ENCODE measurements at regions not wholly inside any gene's neighbourhood (a gene's known extent, or its start where the extent isn't known, plus 50 kb on each side); places are given as distances from the start of the nearest gene placed in this dataset.

DNA sequence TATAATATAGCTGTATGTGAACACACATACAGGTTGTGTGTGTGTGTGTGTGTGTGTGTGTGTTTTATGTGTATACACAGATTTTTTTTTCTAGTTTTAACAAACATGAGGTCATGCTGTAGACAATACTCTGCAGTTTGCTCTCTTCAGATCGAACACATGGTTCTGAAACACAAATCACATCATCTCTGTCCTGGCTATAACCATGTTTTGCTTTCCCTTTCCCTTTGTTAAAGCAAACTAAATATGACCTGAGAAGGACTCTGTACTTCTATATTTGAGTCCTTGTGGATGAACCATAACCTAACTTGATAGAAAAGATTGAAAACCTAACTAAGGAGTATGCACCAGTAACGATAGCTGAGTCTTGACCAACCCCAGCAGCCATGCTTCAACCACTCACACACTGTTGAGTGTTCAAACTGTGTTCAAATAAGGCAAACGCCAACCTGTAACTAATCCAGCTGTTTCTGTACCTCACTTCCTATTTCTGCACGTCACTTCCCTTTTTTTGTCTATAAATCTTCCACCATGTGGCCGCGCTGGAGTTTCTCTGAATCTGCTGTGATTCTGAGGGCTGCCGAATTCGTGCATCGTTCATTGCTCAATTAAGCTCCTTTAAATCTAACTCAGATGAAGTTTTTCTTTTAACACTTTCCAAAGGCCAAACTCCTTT lies 303.8 kb downstream of the HS3ST3B1 start:
- H3K9me3 Mint-ChIP-seq (ENCODE audit: unreplicated experiment): no peaks in the 10 kb centered on the region
- H3K36me3 Mint-ChIP-seq (ENCODE audit: unreplicated experiment): peaks cover 2% of the 10 kb centered on the region
- H3K27me3 Mint-ChIP-seq (ENCODE audit: unreplicated experiment): no peaks in the 10 kb centered on the region
- DNase-seq: no peak
- H3K27ac Mint-ChIP-seq (ENCODE audit: unreplicated experiment): no peak overlapping the region
- TF ChIP-seq, protein P1, sequence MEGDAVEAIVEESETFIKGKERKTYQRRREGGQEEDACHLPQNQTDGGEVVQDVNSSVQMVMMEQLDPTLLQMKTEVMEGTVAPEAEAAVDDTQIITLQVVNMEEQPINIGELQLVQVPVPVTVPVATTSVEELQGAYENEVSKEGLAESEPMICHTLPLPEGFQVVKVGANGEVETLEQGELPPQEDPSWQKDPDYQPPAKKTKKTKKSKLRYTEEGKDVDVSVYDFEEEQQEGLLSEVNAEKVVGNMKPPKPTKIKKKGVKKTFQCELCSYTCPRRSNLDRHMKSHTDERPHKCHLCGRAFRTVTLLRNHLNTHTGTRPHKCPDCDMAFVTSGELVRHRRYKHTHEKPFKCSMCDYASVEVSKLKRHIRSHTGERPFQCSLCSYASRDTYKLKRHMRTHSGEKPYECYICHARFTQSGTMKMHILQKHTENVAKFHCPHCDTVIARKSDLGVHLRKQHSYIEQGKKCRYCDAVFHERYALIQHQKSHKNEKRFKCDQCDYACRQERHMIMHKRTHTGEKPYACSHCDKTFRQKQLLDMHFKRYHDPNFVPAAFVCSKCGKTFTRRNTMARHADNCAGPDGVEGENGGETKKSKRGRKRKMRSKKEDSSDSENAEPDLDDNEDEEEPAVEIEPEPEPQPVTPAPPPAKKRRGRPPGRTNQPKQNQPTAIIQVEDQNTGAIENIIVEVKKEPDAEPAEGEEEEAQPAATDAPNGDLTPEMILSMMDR (IDR thresholded peaks at IDR 0.05; ENCODE audit: partially characterized antibody, unreplicated experiment): no peak
- H3K4me1 Mint-ChIP-seq (ENCODE audit: low read depth, unreplicated experiment): no peaks in the 10 kb centered on the region
- no peak overlapping the region for H3K4me3 Mint-ChIP-seq (ENCODE audit: unreplicated experiment)

DNA sequence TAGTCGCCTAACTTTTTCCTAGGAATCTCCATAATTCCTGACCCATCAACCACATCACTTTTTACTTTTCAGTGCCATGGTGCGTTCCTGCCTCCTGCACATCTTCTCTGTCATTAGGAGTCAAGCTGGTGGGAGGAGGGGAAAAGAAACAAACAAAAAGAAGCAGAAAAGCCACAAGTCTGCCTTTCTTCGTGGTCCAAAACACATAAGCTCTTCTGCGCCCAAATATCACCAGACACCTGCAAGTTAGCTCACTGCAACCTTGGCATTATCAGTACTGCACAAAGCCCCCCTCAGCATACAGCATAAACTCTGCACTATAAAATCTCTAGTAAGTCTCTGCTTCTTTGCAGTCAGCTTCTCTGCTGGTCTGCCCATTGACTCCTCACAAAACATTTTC lies 295.3 kb downstream of the HS3ST3B1 start:
- Mint-ChIP-seq H3K27me3 (ENCODE audit: unreplicated experiment) (no peaks in the 10 kb centered on the region), H3K27ac (ENCODE audit: unreplicated experiment) (no peak overlapping the region), H3K4me1 (ENCODE audit: low read depth, unreplicated experiment) (no peaks in the 10 kb centered on the region), H3K4me3 (ENCODE audit: unreplicated experiment) (no peak overlapping the region), H3K9me3 (ENCODE audit: unreplicated experiment) (peaks cover 2% of the 10 kb centered on the region), H3K36me3 (ENCODE audit: unreplicated experiment) (no peaks in the 10 kb centered on the region)
- TF ChIP-seq, protein P1 (IDR thresholded peaks at IDR 0.05; ENCODE audit: partially characterized antibody, unreplicated experiment): no peak
- DNase-seq: no peak

DNA sequence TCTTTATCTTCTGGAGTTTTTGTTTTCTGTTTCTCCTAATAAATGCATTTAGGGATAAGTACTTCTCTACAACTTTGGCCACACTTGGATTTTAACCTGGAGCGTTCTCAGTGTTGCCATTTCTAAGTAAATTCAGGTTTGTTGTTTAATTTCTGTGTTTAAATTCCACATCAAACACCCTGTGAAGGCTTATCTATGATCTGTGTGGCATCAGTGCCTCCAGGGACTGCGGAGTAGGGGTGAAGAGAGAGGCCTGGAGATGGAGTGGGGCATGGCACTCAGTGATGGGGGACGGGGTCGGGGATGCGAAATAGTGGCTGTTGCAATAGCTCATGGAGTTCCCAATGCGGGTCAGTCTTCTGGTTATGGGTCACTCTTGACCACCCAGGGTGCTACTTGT lies 294.8 kb downstream of the HS3ST3B1 start:
- H3K27ac Mint-ChIP-seq (ENCODE audit: unreplicated experiment): no peak overlapping the region
- TF ChIP-seq, protein P1 (IDR thresholded peaks at IDR 0.05; ENCODE audit: partially characterized antibody, unreplicated experiment): no peak
- no peak for DNase-seq
- no peaks in the 10 kb centered on the region for H3K27me3 Mint-ChIP-seq (ENCODE audit: unreplicated experiment)
- no peak overlapping the region for H3K4me3 Mint-ChIP-seq (ENCODE audit: unreplicated experiment)
- H3K4me1 Mint-ChIP-seq (ENCODE audit: low read depth, unreplicated experiment): no peaks in the 10 kb centered on the region
- H3K9me3 Mint-ChIP-seq (ENCODE audit: unreplicated experiment): peaks cover 2% of the 10 kb centered on the region
- no peaks in the 10 kb centered on the region for H3K36me3 Mint-ChIP-seq (ENCODE audit: unreplicated experiment)

DNA sequence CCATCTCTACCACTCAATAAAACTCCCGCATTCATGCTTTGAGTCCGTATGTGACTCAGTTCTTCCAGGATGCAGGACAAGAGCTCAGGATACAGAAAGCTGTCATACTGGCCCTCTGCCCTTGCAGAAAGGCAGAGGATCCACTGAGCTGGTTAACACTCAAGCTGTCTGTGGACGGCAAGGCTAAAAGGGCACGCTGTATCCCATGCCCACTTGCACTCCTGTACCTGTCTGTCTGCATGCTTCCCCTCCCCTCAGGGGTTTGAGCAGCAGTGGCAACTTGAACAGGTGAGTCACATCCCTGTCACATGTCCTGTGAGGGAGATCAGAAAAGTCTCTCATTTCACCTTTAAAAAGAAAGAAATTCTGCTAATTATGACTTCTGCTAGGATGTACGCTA lies 293.8 kb downstream of the HS3ST3B1 start:
- no peaks in the 10 kb centered on the region for H3K4me1 Mint-ChIP-seq (ENCODE audit: low read depth, unreplicated experiment)
- no peaks in the 10 kb centered on the region for H3K27me3 Mint-ChIP-seq (ENCODE audit: unreplicated experiment)
- H3K9me3 Mint-ChIP-seq (ENCODE audit: unreplicated experiment): peaks cover 2% of the 10 kb centered on the region
- no peak for DNase-seq
- H3K27ac Mint-ChIP-seq (ENCODE audit: unreplicated experiment): no peak overlapping the region
- TF ChIP-seq, protein P1 (IDR thresholded peaks at IDR 0.05; ENCODE audit: partially characterized antibody, unreplicated experiment): no peak
- H3K36me3 Mint-ChIP-seq (ENCODE audit: unreplicated experiment): no peaks in the 10 kb centered on the region
- no peak overlapping the region for H3K4me3 Mint-ChIP-seq (ENCODE audit: unreplicated experiment)

DNA sequence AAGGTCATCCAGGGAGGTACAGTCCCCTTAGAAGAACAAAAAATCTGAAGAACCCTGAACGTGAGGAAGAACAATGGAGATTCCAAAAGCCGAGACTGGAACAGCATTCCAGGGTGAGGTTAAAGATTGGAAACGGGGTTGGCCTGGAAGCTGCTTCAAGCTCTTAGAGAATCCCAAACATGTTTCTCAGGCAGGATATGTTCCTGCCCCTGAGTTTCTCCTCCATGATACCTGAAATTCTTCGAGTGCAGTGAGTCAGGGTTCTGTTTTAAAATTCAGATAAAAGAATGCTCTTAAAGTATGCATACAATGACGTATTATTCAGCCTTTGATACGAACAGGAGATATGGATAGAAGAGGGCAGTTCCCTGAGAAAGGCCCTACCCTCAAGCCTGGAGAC lies 293.1 kb downstream of the HS3ST3B1 start:
- Mint-ChIP-seq H3K27ac (ENCODE audit: unreplicated experiment) (no peak overlapping the region), H3K4me1 (ENCODE audit: low read depth, unreplicated experiment) (peaks cover 3% of the 10 kb centered on the region), H3K36me3 (ENCODE audit: unreplicated experiment) (no peaks in the 10 kb centered on the region), H3K9me3 (ENCODE audit: unreplicated experiment) (peaks cover 2% of the 10 kb centered on the region), H3K27me3 (ENCODE audit: unreplicated experiment) (peaks cover 2% of the 10 kb centered on the region), H3K4me3 (ENCODE audit: unreplicated experiment) (no peak overlapping the region)
- TF ChIP-seq, protein P1 (IDR thresholded peaks at IDR 0.05; ENCODE audit: partially characterized antibody, unreplicated experiment): no peak
- no peak for DNase-seq

Measured in glutamatergic neuron (in vitro differentiated cells).